GM12892 (cell line): ENCODE measurements at regions not wholly inside any gene's neighbourhood (a gene's known extent, or its start where the extent isn't known, plus 50 kb on each side); places are given as distances from the start of the nearest gene placed in this dataset.

Experiments used
- POLR2A ChIP-seq: IDR thresholded peaks from 2 replicates; pipeline ENCODE4 v1.6.1; 2011; ENCODE audit warnings: low read depth, low read length, control low read depth
- POLR2AphosphoS5 ChIP-seq: IDR thresholded peaks from 2 replicates; pipeline ENCODE4 v1.6.1; 2011; ENCODE audit warnings: low read depth, low read length, control low read depth

DNA sequence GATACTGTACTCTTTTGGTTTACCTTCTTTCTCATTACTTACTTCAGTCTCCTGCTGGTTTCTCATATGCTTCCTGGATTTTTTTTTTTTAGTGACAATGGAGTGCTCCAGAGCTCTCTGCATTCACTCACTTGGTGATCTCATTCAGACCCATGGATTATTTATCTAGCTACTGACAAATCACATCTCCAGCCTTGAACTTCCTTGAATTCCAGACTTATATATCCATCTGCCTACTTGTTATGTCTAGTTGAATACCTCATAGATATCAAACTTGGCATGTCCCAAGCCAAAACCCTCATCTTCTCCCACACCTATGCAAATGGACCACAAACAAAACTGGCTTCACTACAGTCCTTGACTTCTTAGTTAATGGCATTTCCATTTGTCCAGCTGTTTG lies 234.7 kb upstream of the ZPLD1 start:
- TF ChIP-seq POLR2AphosphoS5 (no peak), POLR2A (no peak)
